ENCODE measurements at regions not wholly inside any gene's neighbourhood (a gene's known extent, or its start where the extent isn't known, plus 50 kb on each side); places are given as distances from the start of the nearest gene placed in this dataset.

DNA sequence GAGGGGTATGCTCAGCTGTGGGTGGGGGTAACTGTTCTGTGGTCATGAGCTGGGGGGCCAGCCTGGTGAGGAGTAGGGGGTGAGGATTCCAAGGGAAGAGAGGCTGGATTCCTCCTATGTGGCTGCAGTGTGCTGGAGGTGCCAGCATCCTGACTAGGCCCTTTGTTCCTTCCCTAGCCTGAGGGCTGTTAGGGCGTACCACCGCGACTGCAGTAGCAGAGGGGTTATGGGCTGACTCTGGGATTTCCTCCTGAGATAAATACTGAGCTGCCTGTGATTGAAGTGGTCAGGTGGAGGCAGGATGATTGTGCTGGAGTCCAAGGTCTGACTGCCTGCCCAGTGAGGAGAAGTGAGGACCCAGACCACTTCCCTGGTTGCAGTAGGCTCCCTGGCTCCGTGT, 205.3 kb downstream of the ADGRG6 start:
- TF ChIP-seq, protein P1, sequence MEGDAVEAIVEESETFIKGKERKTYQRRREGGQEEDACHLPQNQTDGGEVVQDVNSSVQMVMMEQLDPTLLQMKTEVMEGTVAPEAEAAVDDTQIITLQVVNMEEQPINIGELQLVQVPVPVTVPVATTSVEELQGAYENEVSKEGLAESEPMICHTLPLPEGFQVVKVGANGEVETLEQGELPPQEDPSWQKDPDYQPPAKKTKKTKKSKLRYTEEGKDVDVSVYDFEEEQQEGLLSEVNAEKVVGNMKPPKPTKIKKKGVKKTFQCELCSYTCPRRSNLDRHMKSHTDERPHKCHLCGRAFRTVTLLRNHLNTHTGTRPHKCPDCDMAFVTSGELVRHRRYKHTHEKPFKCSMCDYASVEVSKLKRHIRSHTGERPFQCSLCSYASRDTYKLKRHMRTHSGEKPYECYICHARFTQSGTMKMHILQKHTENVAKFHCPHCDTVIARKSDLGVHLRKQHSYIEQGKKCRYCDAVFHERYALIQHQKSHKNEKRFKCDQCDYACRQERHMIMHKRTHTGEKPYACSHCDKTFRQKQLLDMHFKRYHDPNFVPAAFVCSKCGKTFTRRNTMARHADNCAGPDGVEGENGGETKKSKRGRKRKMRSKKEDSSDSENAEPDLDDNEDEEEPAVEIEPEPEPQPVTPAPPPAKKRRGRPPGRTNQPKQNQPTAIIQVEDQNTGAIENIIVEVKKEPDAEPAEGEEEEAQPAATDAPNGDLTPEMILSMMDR (IDR thresholded peaks at IDR 0.05): no peak
- no peak for TF ChIP-seq POLR2A (IDR thresholded peaks at IDR 0.05)
